IMR-90 (cell line): ENCODE measurements at regions not wholly inside any gene's neighbourhood (a gene's known extent, or its start where the extent isn't known, plus 50 kb on each side); places are given as distances from the start of the nearest gene placed in this dataset.
"Not testable (repeated sequence)": the region's sequence is repeated elsewhere in the genome, so short reads cannot be mapped to it uniquely, and the experiment has no call there.

Experiments
- BHLHE40 ChIP-seq: fragments of 150-350 bp; IDR thresholded peaks from 2 replicates; pipeline ENCODE4 v1.6.1; 2016; ENCODE audit warnings: mild to moderate bottlenecking, low read depth, low read length
- CEBPB ChIP-seq: IDR thresholded peaks from 2 replicates; pipeline ENCODE4 v1.6.1; 2012; ENCODE audit warnings: low read depth, low read length, improper control_type of control experiment
- FOS ChIP-seq: fragments of 150-350 bp; IDR thresholded peaks from 2 replicates; pipeline ENCODE4 v1.6.1; 2016; ENCODE audit warnings: low read depth, low read length
- MAFK ChIP-seq: IDR thresholded peaks from 2 replicates; pipeline ENCODE4 v1.6.1; 2012; ENCODE audit warnings: low read depth, low read length, improper control_type of control experiment
- MAZ ChIP-seq: IDR thresholded peaks from 2 replicates; pipeline ENCODE4 v1.6.1; 2012; ENCODE audit warnings: low read depth, mild to moderate bottlenecking, low read length, improper control_type of control experiment, moderate library complexity, borderline replicate concordance
- MXI1 ChIP-seq: IDR thresholded peaks from 2 replicates; pipeline ENCODE4 v1.6.1; 2012; ENCODE audit warnings: low read depth, mild to moderate bottlenecking, low read length, moderate library complexity, borderline replicate concordance
- NFE2L2 ChIP-seq: fragments of 150-350 bp; IDR thresholded peaks from 2 replicates; pipeline ENCODE4 v1.6.1; 2016; ENCODE audit warnings: low read depth, mild to moderate bottlenecking, low read length
- POLR2A ChIP-seq: IDR thresholded peaks from 2 replicates; pipeline ENCODE4 v1.6.1; 2012; ENCODE audit warnings: mild to moderate bottlenecking, low read depth, low read length
- RAD21 ChIP-seq: IDR thresholded peaks from 2 replicates; pipeline ENCODE4 v1.6.1; 2012; ENCODE audit warnings: low read length, improper control_type of control experiment
- RCOR1 ChIP-seq: IDR thresholded peaks from 2 replicates; pipeline ENCODE4 v1.6.1; 2012; ENCODE audit warnings: mild to moderate bottlenecking, low read length, improper control_type of control experiment; ENCODE audit not compliant: insufficient replicate concordance
- RFX5 ChIP-seq: IDR thresholded peaks from 2 replicates; pipeline ENCODE4 v1.8.0; 2012; ENCODE audit warnings: low read depth, mild to moderate bottlenecking, low read length, moderate library complexity
- SMC3 ChIP-seq: fragments of 150-350 bp; IDR thresholded peaks from 2 replicates; pipeline ENCODE4 v1.6.1; 2016; ENCODE audit warnings: low read depth, mild to moderate bottlenecking, antibody characterized with exemption, low read length, moderate library complexity
- USF2 ChIP-seq: fragments of 150-350 bp; IDR thresholded peaks from 2 replicates; pipeline ENCODE4 v1.6.1; 2017; ENCODE audit warnings: mild to moderate bottlenecking, antibody characterized with exemption, low read length, low read depth
- TF ChIP-seq, protein P1 (sequence below): conservative IDR thresholded peaks from 2 replicates; pipeline ENCODE4 v1.5.1; 2012; ENCODE audit warnings: mild to moderate bottlenecking, low read depth, low read length, improper control_type of control experiment

- not testable (repeated sequence) for TF ChIP-seq CEBPB, POLR2A, MAZ, SMC3, MXI1, RCOR1, USF2, BHLHE40, RAD21, NFE2L2, FOS, MAFK, RFX5
- TF ChIP-seq, protein P1, sequence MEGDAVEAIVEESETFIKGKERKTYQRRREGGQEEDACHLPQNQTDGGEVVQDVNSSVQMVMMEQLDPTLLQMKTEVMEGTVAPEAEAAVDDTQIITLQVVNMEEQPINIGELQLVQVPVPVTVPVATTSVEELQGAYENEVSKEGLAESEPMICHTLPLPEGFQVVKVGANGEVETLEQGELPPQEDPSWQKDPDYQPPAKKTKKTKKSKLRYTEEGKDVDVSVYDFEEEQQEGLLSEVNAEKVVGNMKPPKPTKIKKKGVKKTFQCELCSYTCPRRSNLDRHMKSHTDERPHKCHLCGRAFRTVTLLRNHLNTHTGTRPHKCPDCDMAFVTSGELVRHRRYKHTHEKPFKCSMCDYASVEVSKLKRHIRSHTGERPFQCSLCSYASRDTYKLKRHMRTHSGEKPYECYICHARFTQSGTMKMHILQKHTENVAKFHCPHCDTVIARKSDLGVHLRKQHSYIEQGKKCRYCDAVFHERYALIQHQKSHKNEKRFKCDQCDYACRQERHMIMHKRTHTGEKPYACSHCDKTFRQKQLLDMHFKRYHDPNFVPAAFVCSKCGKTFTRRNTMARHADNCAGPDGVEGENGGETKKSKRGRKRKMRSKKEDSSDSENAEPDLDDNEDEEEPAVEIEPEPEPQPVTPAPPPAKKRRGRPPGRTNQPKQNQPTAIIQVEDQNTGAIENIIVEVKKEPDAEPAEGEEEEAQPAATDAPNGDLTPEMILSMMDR = not testable (repeated sequence)
Observed at GRCh38 chr9:124123621-124124020, 112.1 kb downstream of the LHX2 start.
